Adrenal gland (tissue), 5 donors: ENCODE measurements at regions not wholly inside any gene's neighbourhood (a gene's known extent, or its start where the extent isn't known, plus 50 kb on each side); places are given as distances from the start of the nearest gene placed in this dataset.

ENCODE experiments used
- CTCF ChIP-seq, 6 experiments: fragments of 450-650 bp in 4 of 6; fragments of 200-600 bp in 2 of 6; sonication (generic) in 1 of 6; IDR thresholded peaks; 1 replicate in 5 of 6; 2 replicates in 1 of 6; pipeline versions ENCODE4 v1.5.1 to v1.8.0; 2016 to 2021; ENCODE audit warnings: antibody characterized with exemption in 6 of 6, mild to moderate bottlenecking in 2 of 6, moderate library complexity in 1 of 6
- POLR2A ChIP-seq, 2 donors: fragments of 450-650 bp; IDR thresholded peaks; one replicate each; pipeline ENCODE4 v1.6.1; 2017; ENCODE audit warnings: antibody characterized with exemption in 2 of 2, mild to moderate bottlenecking in 2 of 2, moderate library complexity in 1 of 2
- donor health status: DM: no; HTN: no; CAD: no.

DNA sequence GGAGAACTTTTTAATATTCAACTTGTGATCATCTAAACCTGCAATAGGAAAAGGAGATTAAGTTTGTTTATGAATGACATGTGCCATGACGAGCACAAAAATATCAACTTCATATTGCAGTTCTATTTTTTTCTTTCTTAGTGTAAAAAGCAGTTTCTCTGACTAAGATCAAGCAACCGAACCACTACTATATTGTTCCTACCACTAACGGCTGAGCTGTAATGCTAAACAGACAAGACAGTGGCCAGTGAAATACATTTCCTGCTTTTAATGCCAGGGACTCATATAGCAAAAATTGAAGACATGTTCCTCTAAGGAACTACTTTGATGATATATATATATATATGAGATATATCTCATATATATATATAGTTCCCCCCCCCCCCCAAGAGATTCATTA is 1705.6 kb upstream of the TMEFF2 start:
- TF ChIP-seq CTCF (IDR thresholded peaks at IDR 0.05) (no peak), POLR2A (IDR thresholded peaks at IDR 0.05) (no peak)
